ENCODE measurements at regions not wholly inside any gene's neighbourhood (a gene's known extent, or its start where the extent isn't known, plus 50 kb on each side); places are given as distances from the start of the nearest gene placed in this dataset.

DNA sequence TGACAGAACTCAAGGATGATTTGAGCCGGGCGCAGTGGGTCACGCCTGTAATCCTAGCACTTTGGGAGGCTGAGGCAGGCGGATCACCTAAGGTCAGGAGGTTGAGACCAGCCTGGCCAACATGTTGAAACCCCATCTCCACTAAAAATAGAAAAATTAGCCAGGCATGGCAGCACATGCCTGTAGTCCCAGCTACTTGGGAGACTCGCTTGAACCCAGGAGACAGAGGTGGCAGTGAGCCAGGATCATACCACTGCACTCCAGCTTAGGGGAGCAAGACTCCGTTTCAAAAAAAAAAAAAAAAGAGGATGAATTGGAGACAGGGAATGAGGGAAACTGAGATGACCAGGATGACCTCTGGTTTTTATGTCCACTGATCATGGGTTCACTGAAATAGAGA is 60.4 kb upstream of the CDIN1 start:
- TF ChIP-seq, protein P1, sequence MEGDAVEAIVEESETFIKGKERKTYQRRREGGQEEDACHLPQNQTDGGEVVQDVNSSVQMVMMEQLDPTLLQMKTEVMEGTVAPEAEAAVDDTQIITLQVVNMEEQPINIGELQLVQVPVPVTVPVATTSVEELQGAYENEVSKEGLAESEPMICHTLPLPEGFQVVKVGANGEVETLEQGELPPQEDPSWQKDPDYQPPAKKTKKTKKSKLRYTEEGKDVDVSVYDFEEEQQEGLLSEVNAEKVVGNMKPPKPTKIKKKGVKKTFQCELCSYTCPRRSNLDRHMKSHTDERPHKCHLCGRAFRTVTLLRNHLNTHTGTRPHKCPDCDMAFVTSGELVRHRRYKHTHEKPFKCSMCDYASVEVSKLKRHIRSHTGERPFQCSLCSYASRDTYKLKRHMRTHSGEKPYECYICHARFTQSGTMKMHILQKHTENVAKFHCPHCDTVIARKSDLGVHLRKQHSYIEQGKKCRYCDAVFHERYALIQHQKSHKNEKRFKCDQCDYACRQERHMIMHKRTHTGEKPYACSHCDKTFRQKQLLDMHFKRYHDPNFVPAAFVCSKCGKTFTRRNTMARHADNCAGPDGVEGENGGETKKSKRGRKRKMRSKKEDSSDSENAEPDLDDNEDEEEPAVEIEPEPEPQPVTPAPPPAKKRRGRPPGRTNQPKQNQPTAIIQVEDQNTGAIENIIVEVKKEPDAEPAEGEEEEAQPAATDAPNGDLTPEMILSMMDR (conservative IDR thresholded peaks at IDR 0.05), result no peak
- Histone ChIP-seq H3K79me1 (ENCODE audit: insufficient read depth, low read depth, low read length, poor library complexity, severe bottlenecking) (no peaks in the 10 kb centered on the region), H4K20me1 (ENCODE audit: control insufficient read depth, insufficient read depth, insufficient read length) (no peaks in the 10 kb centered on the region), H2BK120ac (ENCODE audit: low read depth, low read length, poor library complexity, severe bottlenecking) (no peak overlapping the region), H3K56ac (ENCODE audit: insufficient read length, low read depth, low read length) (no peak overlapping the region), H3K4ac (ENCODE audit: low read depth, low read length) (no peak overlapping the region), H2AFZ (ENCODE audit: low read length) (no peak overlapping the region), H3K18ac (ENCODE audit: insufficient read length, low read depth, low read length) (no peak overlapping the region), H2AK5ac (ENCODE audit: insufficient read length, low read length) (no peak overlapping the region), H3K9me3 (ENCODE audit: control insufficient read depth, low read depth, low read length) (no peaks in the 10 kb centered on the region), H3K23me2 (ENCODE audit: insufficient read length, low read depth, low read length, poor library complexity, severe bottlenecking) (no peaks in the 10 kb centered on the region), H3K27me3 (ENCODE audit: insufficient read depth, low read length) (no peaks in the 10 kb centered on the region), H2BK20ac (ENCODE audit: low read depth, low read length, poor library complexity, severe bottlenecking) (no peak overlapping the region), H3K4me2 (ENCODE audit: insufficient read depth, insufficient read length, low read length) (no peak overlapping the region), H3T11ph (ENCODE audit: low read length) (no peak overlapping the region), H4K5ac (ENCODE audit: insufficient read length, low read depth, low read length) (no peak overlapping the region), H3K9ac (ENCODE audit: extremely low read depth, insufficient read length, low read length) (no peak overlapping the region), H3K14ac (ENCODE audit: insufficient read depth, low read length) (no peak overlapping the region), H2BK12ac (ENCODE audit: insufficient read length, low read depth, low read length) (no peak overlapping the region), H3K23ac (ENCODE audit: insufficient read length, low read depth, low read length) (no peak overlapping the region), H4K8ac (replicated peaks; ENCODE audit: insufficient read length, low read depth, low read length) (no peak overlapping the region), H2BK5ac (ENCODE audit: insufficient read length, low read length) (no peak overlapping the region), H4K91ac (ENCODE audit: insufficient read length, low read depth, low read length) (no peak overlapping the region), H3K4me1 (ENCODE audit: insufficient read depth, low read length) (no peaks in the 10 kb centered on the region), H2BK15ac (ENCODE audit: low read depth, low read length) (no peak overlapping the region), H3K79me2 (ENCODE audit: insufficient read depth, low read length) (no peaks in the 10 kb centered on the region), H3K27ac (ENCODE audit: insufficient read length, low read depth, low read length) (no peak overlapping the region)
- H3K4me3 Mint-ChIP-seq, result no peak overlapping the region
- no peak overlapping the region; a peak in 1 of 7 replicates for H3K27ac Mint-ChIP-seq
- no CpG with 5 or more reads among the region's 6 CpGs for WGBS (ENCODE audit: extremely low coverage, insufficient read length, low lambda C conversion rate)
- DNase-seq, result no peak
- no peaks in the 10 kb centered on the region for H3K9me3 Mint-ChIP-seq
- no peaks in the 10 kb centered on the region for H3K27me3 Mint-ChIP-seq (ENCODE audit: low read depth)
- H3K4me1 Mint-ChIP-seq, result peaks cover 18 to 30% of the 10 kb centered on the region in 2 experiments
- no peaks in the 10 kb centered on the region for H3K36me3 Mint-ChIP-seq (ENCODE audit: insufficient read depth in 1 of 3, low read depth in 3 of 3)

All from H9 (cell line).